Breast epithelium (tissue), 4 donors: ENCODE measurements at regions not wholly inside any gene's neighbourhood (a gene's known extent, or its start where the extent isn't known, plus 50 kb on each side); places are given as distances from the start of the nearest gene placed in this dataset.

Experiments used
- DNase-seq, 2 donors: peaks; one replicate each; pipeline ENCODE4 v3.0.0-alpha.2; 2019; ENCODE audit warnings: low spot score in 2 of 2
- H3K27ac ChIP-seq, 2 donors: fragments of 200-600 bp; sonication (generic) in 1 of 2; one replicate each; pipeline ENCODE4 v1.5.1; 2016 to 2019; ENCODE audit warnings: mild to moderate bottlenecking in 1 of 2
- H3K27me3 ChIP-seq, 2 donors: fragments of 200-600 bp; sonication (generic) in 1 of 2; one replicate each; pipeline versions ENCODE4 v1.5.1 to v1.6.0; 2017 to 2019; ENCODE audit warnings: control low read depth in 1 of 2, mild to moderate bottlenecking in 1 of 2
- H3K36me3 ChIP-seq: fragments of 200-600 bp; one replicate; pipeline ENCODE4 v1.5.1; 2019
- H3K4me1 ChIP-seq, 2 donors: fragments of 200-600 bp; sonication (generic); one replicate each; pipeline ENCODE4 v1.5.1; 2016 to 2019; ENCODE audit warnings: control low read depth in 1 of 2
- H3K4me3 ChIP-seq, 3 donors: fragments of 200-600 bp; sonication (generic); 1 replicate in 2 of 3; 2 replicates in 1 of 3; pipeline ENCODE4 v1.5.1; 2016 to 2019; ENCODE audit warnings: mild to moderate bottlenecking in 3 of 3, moderate library complexity in 2 of 3
- H3K9me3 ChIP-seq, 2 donors: fragments of 200-600 bp; sonication (generic) in 1 of 2; one replicate each; pipeline ENCODE4 v1.5.1; 2016 to 2019; ENCODE audit warnings: control low read depth in 1 of 2
- CTCF ChIP-seq, 3 donors: fragments of 450-650 bp; IDR thresholded peaks; one replicate each; pipeline ENCODE4 v1.5.1; 2016 to 2017; ENCODE audit warnings: antibody characterized with exemption in 3 of 3, mild to moderate bottlenecking in 3 of 3, moderate library complexity in 3 of 3
- POLR2A ChIP-seq: fragments of 450-650 bp; IDR thresholded peaks from one replicate; pipeline ENCODE4 v1.6.1; 2016; ENCODE audit warnings: antibody characterized with exemption, mild to moderate bottlenecking, moderate library complexity
- POLR2AphosphoS5 ChIP-seq, 3 donors: sonication (generic); formaldehyde crosslinking; IDR thresholded peaks; one replicate each; pipeline ENCODE4 v1.6.1; 2017; ENCODE audit warnings: antibody characterized with exemption in 3 of 3
- intact Hi-C: fragments of 100-400 bp; cut with DNase I; formaldehyde crosslinking; loops from one replicate; pipeline ENCODE4 v1.15.1; 2023; ENCODE audit warnings: low total_unique reads

- H3K36me3 ChIP-seq: no peaks in the 10 kb centered on the region
- no peak overlapping the region for H3K27ac ChIP-seq
- no peak overlapping the region for H3K4me3 ChIP-seq
- intact Hi-C loops: no loop called here
- TF ChIP-seq CTCF (IDR thresholded peaks at IDR 0.05): no peak
- H3K27me3 ChIP-seq: no peaks in the 10 kb centered on the region
- no peaks in the 10 kb centered on the region for H3K9me3 ChIP-seq
- no peaks in the 10 kb centered on the region for H3K4me1 ChIP-seq
- DNase-seq: no peak
Measured at GRCh38 chr2:167900435-167901114, 346.8 kb downstream of the STK39 start.

GRCh38 chr2:167898340-167898739 lies 349.1 kb downstream of the STK39 start:
- intact Hi-C loops: no loop called here
- H3K4me1 ChIP-seq: no peaks in the 10 kb centered on the region
- no peak for DNase-seq
- no peak overlapping the region for H3K4me3 ChIP-seq
- H3K9me3 ChIP-seq: no peaks in the 10 kb centered on the region
- TF ChIP-seq POLR2A: no peak
- TF ChIP-seq CTCF (IDR thresholded peaks at IDR 0.05): no peak
- TF ChIP-seq POLR2AphosphoS5 (IDR thresholded peaks at IDR 0.05): no peak
- H3K27ac ChIP-seq: no peak overlapping the region
- H3K27me3 ChIP-seq: no peaks in the 10 kb centered on the region
- H3K36me3 ChIP-seq: no peaks in the 10 kb centered on the region

- intact Hi-C loops: no loop called here
- DNase-seq: no peak
- H3K27me3 ChIP-seq: no peaks in the 10 kb centered on the region
Measured at GRCh38 chr2:167891841-167892240, 355.6 kb downstream of the STK39 start.

DNA sequence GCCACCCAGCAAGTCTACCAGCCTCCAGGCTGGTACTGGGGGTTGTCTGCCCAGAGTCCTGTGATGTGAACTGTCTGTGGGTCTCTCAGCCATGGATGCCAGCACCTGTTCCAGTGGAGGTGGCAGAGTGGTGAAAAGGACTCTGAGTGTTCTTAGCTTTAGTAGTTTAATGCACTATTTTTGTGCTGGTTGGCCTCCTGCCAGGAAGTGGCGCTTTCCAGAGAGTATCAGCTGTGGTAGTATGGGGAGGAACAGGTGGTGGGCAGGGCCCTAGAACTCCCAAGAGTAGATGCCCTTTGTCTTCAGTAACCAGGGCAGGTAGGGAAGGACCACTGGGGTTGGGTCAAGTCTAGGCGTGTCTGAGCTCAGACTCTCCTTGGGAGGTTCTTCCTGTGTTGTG lies 356.7 kb downstream of the STK39 start:
- DNase-seq: no peak
- Histone ChIP-seq H3K4me3 (no peak overlapping the region), H3K27ac (no peak overlapping the region), H3K27me3 (no peaks in the 10 kb centered on the region), H3K4me1 (no peaks in the 10 kb centered on the region), H3K36me3 (no peaks in the 10 kb centered on the region), H3K9me3 (peaks cover 0 to 22% of the 10 kb centered on the region in 2 donors)
- no peak for TF ChIP-seq CTCF (IDR thresholded peaks at IDR 0.05)
- no peak for TF ChIP-seq POLR2AphosphoS5 (IDR thresholded peaks at IDR 0.05)
- no peak for TF ChIP-seq POLR2A
- intact Hi-C loops: no loop called here

More at GRCh38 chr2:167891841-167892240, 355.6 kb downstream of the STK39 start:
- no peak for TF ChIP-seq POLR2A
- Histone ChIP-seq H3K27ac (no peak overlapping the region), H3K4me3 (no peak overlapping the region), H3K4me1 (no peaks in the 10 kb centered on the region), H3K36me3 (no peaks in the 10 kb centered on the region), H3K9me3 (peaks cover 0 to 19% of the 10 kb centered on the region in 2 donors)

GRCh38 chr2:167880415-167880814 lies 367.0 kb downstream of the STK39 start:
- no peak overlapping the region for H3K4me3 ChIP-seq
- no peaks in the 10 kb centered on the region for H3K4me1 ChIP-seq
- H3K27me3 ChIP-seq: no peaks in the 10 kb centered on the region
- no peak overlapping the region for H3K27ac ChIP-seq
- intact Hi-C loops: no loop called here
- no peaks in the 10 kb centered on the region for H3K36me3 ChIP-seq
- H3K9me3 ChIP-seq: no peaks in the 10 kb centered on the region
- no peak for DNase-seq
- no peak for TF ChIP-seq CTCF (IDR thresholded peaks at IDR 0.05)

DNA sequence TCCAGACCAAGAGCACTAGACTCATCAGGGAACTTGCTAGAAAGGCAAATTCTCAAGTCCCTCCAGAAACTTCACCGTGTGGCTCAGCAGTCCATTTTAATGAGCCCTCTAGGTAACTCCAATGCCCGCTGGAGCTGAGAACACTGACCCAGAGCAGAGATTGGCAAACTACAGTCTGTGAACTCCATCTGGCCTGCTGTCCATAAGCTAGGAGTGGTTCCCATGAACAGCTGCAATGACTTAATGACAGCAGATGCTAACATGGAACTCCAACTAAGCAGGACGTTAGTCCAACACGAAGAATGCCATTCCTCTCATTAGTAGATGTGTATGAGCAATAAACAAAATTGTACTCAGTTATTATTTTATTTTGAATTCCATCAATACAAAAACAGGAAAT lies 371.9 kb downstream of the STK39 start:
- DNase-seq: no peak
- no peak for TF ChIP-seq POLR2A
- TF ChIP-seq POLR2AphosphoS5 (IDR thresholded peaks at IDR 0.05): no peak
- no peak for TF ChIP-seq CTCF (IDR thresholded peaks at IDR 0.05)
- intact Hi-C loops: no loop called here
- Histone ChIP-seq H3K9me3 (no peaks in the 10 kb centered on the region), H3K27ac (no peak overlapping the region), H3K4me1 (no peaks in the 10 kb centered on the region), H3K27me3 (no peaks in the 10 kb centered on the region), H3K36me3 (no peaks in the 10 kb centered on the region), H3K4me3 (no peak overlapping the region)
